SKM-1 (cell line): ENCODE measurements at regions not wholly inside any gene's neighbourhood (a gene's known extent, or its start where the extent isn't known, plus 50 kb on each side); places are given as distances from the start of the nearest gene placed in this dataset.

ENCODE experiments used
- DNase-seq: peaks from one replicate; lab custom pipeline; 2025; ENCODE audit not compliant: unreplicated experiment; lab: John Stamatoyannopoulos, UW

DNA sequence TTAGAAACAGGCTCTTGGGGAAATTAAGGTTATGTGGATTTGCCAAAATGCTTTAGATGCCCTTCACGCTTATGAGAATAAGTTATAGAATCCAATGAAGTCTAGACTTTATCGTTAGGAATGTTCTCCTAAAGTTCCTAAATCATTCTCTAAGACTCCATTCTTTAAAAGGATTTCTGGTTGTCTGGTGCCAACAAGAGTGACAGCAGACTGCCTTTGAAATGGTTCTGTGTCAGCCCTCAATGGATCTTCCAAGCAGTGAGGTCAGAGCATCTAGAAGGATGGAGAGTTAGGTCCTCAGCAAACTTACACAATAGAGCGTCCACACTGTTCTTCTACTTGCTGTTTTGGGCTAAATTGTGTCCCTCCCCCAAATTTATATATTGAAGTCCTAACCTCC, 473.3 kb downstream of the GATA3 start:
- DNase-seq: no peak

DNA sequence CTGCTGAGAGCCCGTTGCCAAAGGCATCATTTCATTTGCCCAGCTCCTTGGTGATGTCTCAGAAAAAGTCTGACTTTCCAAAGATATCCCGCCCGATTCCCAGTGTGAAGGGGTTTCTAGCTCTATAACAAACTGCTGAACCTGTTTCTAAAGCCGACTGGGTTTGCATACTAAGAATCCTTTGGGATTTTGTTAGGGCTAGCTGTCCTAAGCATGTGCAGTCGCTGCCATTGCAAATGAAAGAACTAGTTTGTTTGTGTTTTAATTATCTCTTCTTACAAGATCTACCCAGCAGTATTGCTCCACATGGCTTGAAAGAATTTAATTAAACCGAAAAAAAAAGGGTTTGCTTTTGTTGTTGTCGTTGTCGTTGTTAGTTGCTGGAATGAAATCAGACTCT, 476.6 kb downstream of the GATA3 start:
- no peak for DNase-seq

DNA sequence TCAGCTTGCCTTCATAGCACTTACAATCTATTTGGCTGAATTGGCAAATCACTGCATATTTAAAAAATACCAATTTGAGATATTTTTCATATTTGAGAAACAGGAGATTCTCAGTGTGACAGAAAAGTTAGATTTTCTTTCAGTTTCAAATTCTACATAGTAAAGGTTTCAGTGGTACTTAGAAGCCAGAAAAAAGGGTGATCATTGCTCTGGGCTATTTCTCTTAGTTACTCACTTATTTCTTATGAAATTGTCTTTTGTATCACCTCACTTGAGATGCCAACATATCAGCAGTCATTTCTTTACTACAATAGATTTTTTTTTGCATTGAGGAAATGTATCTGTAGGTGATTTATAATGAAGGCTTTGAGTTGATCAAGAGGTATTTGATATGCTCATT, 478.2 kb downstream of the GATA3 start:
- no peak for DNase-seq

DNA sequence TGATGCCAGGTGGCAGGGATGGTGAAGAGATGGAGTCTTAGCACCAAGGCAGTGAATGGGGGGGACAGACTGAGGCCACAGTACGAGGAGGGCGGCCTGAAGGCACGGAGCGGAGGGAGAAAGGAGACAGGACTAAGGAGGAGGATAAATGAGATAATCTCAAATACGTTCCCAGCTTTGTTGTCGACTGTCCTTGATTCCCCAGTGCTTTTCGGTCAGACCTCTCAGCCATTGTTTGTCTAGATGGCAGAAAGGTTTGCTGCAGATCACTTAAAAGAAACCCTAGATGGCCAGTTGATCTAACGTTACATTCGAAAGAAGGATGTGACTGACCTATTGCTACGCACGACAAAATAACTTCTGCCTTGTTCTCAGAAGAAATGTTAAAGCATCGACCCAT, 479.0 kb downstream of the GATA3 start:
- DNase-seq: no peak

GRCh38 chr10:8534096-8534495, 479.6 kb downstream of the GATA3 start:
- no peak for DNase-seq

DNA sequence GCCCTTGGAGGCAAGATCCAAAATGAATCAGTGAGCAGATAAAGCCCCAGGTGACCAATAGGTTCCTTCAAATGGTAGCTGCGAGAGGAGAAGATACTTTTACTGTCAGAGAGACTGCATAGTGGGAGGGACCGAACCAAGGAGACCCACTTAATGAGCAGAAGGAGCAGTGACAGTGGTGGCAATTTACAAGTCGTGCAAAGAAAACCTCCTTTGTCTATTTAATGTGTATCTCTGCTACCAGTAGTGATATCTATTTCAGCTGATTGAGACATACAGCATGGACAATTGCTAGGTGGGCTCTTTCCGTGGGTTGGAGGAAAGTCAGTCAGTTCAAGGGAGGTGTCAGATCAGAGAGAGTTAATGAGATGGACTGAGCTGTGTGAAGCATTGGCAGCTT, 480.4 kb downstream of the GATA3 start:
- DNase-seq: no peak

- DNase-seq: no peak
These were observed 484.6 kb downstream of the GATA3 start for GRCh38 chr10:8539056-8539455.

GRCh38 chr10:8543361-8544056, 489.0 kb downstream of the GATA3 start:
- no peak for DNase-seq

- no peak for DNase-seq
These were observed 489.5 kb downstream of the GATA3 start for GRCh38 chr10:8544057-8544380.

- no peak for DNase-seq
These were observed 490.0 kb downstream of the GATA3 start for GRCh38 chr10:8544500-8544899.

GRCh38 chr10:8554574-8554973, 500.1 kb downstream of the GATA3 start:
- no peak for DNase-seq

DNA sequence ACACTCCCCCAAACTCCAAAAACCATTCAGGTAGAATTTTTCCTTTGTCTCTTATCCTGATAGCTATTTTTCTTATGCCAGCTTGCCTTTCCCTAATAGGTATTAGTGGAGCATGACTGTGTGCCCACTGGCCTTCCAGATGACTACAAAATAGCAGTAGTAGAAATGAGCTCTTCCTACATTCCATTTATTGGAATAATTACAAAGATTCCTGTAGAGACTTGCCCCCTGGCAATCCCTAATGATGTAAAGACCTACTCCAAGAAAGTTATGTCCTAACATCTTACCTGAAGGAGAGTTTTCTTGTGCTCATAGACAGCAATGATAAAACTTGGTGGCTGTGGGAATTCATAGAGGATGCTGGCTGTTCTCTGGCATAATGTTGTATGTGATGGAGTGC, 501.8 kb downstream of the GATA3 start:
- DNase-seq: no peak

- DNase-seq: no peak
These were observed 509.0 kb downstream of the GATA3 start for GRCh38 chr10:8563478-8563877.

GRCh38 chr10:8566737-8567136, 512.2 kb downstream of the GATA3 start:
- no peak for DNase-seq

- no peak for DNase-seq
These were observed 513.9 kb downstream of the GATA3 start for GRCh38 chr10:8568401-8568800.

GRCh38 chr10:8575620-8576019, 521.1 kb downstream of the GATA3 start:
- no peak for DNase-seq

GRCh38 chr10:8576281-8576680, 521.8 kb downstream of the GATA3 start:
- no peak for DNase-seq

DNA sequence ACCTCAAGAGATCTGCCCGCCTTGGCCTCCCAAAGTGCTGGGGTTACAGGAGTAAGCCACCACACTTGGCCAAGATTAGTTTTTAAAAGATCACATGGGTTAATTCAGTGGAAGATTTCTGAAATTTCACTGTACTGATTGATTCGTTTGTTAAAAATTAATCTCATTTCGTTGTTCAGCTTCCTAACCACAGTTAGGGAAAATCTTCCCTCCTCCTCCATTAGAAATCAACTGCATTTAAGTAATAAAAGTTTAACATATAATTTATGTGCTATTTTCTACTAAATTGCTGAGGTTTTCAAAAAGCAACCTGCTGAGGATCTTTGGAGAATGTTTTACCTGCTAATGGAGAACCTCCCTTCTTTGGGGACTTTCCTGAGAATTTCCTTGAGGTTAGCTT, 522.4 kb downstream of the GATA3 start:
- DNase-seq: no peak

DNA sequence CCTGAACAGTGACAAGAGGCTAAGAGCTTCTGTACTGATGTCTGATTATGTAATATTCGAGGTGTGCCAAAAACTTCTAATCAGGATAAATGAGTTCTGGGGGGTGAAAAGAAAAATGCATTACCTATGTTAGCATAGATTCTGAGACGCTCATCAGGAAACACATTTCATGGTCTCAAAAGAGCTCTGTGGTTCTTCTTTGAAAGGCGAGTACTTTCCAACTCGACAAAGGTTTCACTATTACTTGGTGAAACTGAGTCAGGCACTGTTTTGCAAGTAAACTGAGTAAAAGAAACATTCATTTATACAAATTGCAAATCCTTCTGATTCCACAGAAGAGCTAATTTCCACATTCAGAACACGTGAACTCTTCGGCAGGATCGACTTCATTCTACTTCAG, 523.2 kb downstream of the GATA3 start:
- no peak for DNase-seq

DNA sequence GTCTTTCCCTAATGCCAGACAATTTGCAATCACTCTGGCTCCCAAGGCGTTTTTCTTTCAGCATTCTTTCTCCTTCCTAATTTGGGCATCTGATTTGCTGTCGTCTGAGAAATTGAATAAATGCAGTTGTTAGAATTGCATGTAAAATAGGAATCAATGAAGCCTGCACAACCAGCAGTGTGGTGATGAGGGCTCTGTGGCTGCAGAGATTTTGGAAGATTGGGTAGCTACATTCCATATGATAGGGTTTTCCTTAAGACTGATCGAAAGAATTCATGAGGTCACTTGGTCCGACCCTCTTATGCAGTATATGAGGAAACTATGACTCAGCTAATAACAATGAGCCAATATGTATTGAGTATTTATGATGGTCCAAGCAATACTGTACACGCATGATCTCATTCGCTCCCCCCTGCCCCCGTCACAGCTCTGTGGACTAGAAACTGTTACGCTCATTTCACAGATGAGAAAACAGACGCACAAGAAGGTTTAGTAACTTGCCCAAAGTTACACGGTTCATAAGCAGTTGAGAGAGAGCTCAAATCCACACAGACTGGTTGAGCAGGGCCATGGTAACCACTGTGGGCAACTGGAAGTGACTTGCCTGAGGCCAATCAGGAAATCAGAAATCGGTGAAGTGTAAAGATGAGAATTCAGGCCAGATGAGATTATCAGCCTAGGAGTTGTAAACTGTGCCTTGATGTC, 527.2 kb downstream of the GATA3 start:
- no peak for DNase-seq

- DNase-seq: no peak
These were observed 528.6 kb downstream of the GATA3 start for GRCh38 chr10:8583096-8583495.

- no peak for DNase-seq
These were observed 530.2 kb downstream of the GATA3 start for GRCh38 chr10:8584666-8585065.

DNA sequence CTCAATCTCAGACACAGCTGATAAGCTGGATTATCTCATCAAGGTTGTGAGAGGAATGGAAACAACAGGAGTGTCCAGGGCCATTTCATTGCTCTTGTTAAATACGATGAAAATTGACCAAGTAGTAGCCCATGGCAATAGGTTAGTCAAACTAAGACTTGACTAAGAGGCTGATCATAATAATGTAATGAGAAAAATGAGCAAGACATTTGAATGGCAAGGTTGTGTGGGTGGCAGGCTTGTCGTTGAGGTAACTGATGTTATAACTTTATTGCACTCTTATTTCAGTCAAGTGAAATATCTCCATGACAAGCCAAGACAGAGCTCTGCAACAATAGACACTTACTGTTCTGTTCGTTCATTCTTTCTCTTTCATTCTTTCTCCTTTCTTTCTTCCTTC, 532.0 kb downstream of the GATA3 start:
- DNase-seq: no peak
